GM19455 (cell line): ENCODE measurements at regions not wholly inside any gene's neighbourhood (a gene's known extent, or its start where the extent isn't known, plus 50 kb on each side); places are given as distances from the start of the nearest gene placed in this dataset.
"Not testable (repeated sequence)": the region's sequence is repeated elsewhere in the genome, so short reads cannot be mapped to it uniquely, and the experiment has no call there.

ENCODE experiments used
- ATAC-seq: cut with Tn5 transposase; IDR thresholded peaks from one replicate; pipeline ENCODE4 v1.9.1; 2021; ENCODE audit not compliant: unreplicated experiment

- no peak for ATAC-seq
Measured at GRCh38 chr4:175033162-175033561, 115.0 kb downstream of the ADAM29 start.

- no peak for ATAC-seq
Measured at GRCh38 chr4:175034007-175034406, 115.8 kb downstream of the ADAM29 start.

GRCh38 chr4:175034986-175035705, 117.0 kb downstream of the ADAM29 start:
- ATAC-seq, result no peak

- ATAC-seq, result no peak
Measured at GRCh38 chr4:175035905-175036304, 117.7 kb downstream of the ADAM29 start.

GRCh38 chr4:175048111-175048784, 130.1 kb downstream of the ADAM29 start:
- no peak for ATAC-seq

GRCh38 chr4:175048906-175049305, 130.7 kb downstream of the ADAM29 start:
- no peak for ATAC-seq

- no peak for ATAC-seq
Measured at GRCh38 chr4:175051974-175052373, 133.8 kb downstream of the ADAM29 start.

GRCh38 chr4:175054980-175055379, 136.8 kb downstream of the ADAM29 start:
- no peak for ATAC-seq

- no peak for ATAC-seq
Measured at GRCh38 chr4:175062183-175062592, 144.0 kb downstream of the ADAM29 start.

GRCh38 chr4:175065228-175065627, 147.1 kb downstream of the ADAM29 start:
- no peak for ATAC-seq

- no peak for ATAC-seq
Measured at GRCh38 chr4:175066923-175067627, 148.9 kb downstream of the ADAM29 start.

GRCh38 chr4:175068266-175068665, 150.1 kb downstream of the ADAM29 start:
- ATAC-seq, result no peak

- no peak for ATAC-seq
Measured at GRCh38 chr4:175070444-175070843, 152.3 kb downstream of the ADAM29 start.

- no peak for ATAC-seq
Measured at GRCh38 chr4:175071123-175071522, 153.0 kb downstream of the ADAM29 start.

GRCh38 chr4:175087145-175087544, 169.0 kb downstream of the ADAM29 start:
- ATAC-seq, result no peak

GRCh38 chr4:175090116-175090515, 172.0 kb downstream of the ADAM29 start:
- ATAC-seq, result no peak

GRCh38 chr4:175091649-175092048, 173.5 kb downstream of the ADAM29 start:
- no peak for ATAC-seq

GRCh38 chr4:175092114-175092513, 174.0 kb downstream of the ADAM29 start:
- no peak for ATAC-seq

GRCh38 chr4:175093055-175093454, 174.9 kb downstream of the ADAM29 start:
- ATAC-seq, result not testable (repeated sequence)

- no peak for ATAC-seq
Measured at GRCh38 chr4:175103403-175103802, 185.2 kb downstream of the ADAM29 start.

- no peak for ATAC-seq
Measured at GRCh38 chr4:175106301-175106700, 188.1 kb downstream of the ADAM29 start.

GRCh38 chr4:175109933-175110332, 191.8 kb downstream of the ADAM29 start:
- ATAC-seq, result no peak
